GM12892 (cell line): ENCODE measurements at regions not wholly inside any gene's neighbourhood (a gene's known extent, or its start where the extent isn't known, plus 50 kb on each side); places are given as distances from the start of the nearest gene placed in this dataset.

ENCODE experiments used
- DNase-seq: peaks from one replicate; pipeline ENCODE4 v3.0.0; 2011; ENCODE audit not compliant: insufficient read length
- FAIRE-seq: peaks from 2 replicates; lab custom pipeline; 2011; peaks lifted over from hg19 to GRCh38; lab: Jason Lieb, UNC
- POLR2A ChIP-seq: IDR thresholded peaks from 2 replicates; pipeline ENCODE4 v1.6.1; 2011; ENCODE audit warnings: low read depth, low read length, control low read depth
- POLR2AphosphoS5 ChIP-seq: IDR thresholded peaks from 2 replicates; pipeline ENCODE4 v1.6.1; 2011; ENCODE audit warnings: low read depth, low read length, control low read depth
- TAF1 ChIP-seq: IDR thresholded peaks from 2 replicates; pipeline ENCODE4 v1.6.1; 2011; ENCODE audit warnings: low read depth, mild to moderate bottlenecking, control low read depth, low read length, borderline replicate concordance

GRCh38 chr14:66380143-66380542 is 106.0 kb upstream of the CCDC196 start:
- no peak for FAIRE-seq
- TF ChIP-seq POLR2A (no peak), TAF1 (no peak), POLR2AphosphoS5 (no peak)
- DNase-seq, result no peak

DNA sequence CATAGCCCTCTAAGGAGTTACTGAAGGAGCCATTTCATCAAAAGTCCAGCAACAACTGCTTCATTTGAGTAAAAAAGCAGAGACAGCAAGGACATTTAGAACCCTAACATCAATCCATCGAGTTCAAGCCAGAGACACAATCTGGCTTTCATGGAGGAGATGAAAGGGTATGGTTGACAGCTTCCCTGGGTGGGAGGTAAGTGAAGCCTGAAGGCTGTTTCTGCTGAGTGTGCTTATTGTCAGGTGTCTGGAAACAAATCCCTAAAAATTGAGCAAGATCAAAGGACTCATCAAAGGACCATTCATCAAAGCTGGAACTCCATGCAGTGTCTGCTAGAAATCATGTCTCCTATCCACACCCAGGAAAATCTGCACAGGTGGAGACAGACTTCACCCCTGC is 104.4 kb upstream of the CCDC196 start:
- TF ChIP-seq POLR2AphosphoS5 (no peak), TAF1 (no peak), POLR2A (no peak)
- no peak for FAIRE-seq
- DNase-seq, result no peak

DNA sequence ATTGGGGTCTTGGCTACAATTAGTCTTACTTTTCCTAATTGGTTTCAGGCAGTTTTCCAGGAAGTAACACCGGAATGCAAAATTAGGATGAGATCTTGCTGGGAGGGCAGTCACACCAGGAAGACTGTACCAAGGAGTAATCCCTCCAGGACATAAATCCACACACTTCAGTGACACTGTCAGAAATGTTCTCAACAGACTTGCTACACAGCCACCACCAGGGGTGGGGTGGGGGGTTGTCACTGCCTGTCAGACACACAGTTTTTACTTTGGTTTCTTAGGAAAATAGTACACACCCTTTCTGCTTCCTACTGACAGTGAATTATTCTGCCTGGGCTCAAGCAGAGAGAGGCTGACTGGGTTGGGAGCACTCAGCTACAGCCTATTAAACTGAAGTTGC is 102.9 kb upstream of the CCDC196 start:
- no peak for TF ChIP-seq TAF1
- TF ChIP-seq POLR2A, result no peak
- no peak for TF ChIP-seq POLR2AphosphoS5
- DNase-seq (no peak), FAIRE-seq (no peak)

GRCh38 chr14:66383771-66384170 is 102.4 kb upstream of the CCDC196 start:
- FAIRE-seq (no peak), DNase-seq (no peak)

DNA sequence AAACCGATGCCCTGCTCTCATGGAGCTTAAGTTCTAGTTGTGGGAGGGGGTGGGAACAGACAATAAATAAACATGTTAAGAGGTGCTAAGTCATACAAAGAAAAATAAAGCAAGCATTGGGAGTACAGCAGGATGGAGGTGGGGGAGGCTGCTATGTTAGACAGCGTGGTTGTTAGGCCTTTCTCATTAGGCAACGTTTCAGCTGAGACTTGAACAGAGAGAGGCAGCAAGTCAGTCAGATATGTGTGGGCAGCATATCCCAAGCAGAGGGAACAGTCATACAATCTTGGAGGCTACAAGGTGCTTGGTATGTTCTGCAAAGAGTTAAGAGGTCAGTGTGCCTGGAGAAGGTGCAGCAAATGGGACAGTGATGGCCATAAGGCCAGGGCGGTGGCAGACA is 97.7 kb upstream of the CCDC196 start:
- FAIRE-seq (no peak), DNase-seq (no peak)
- TF ChIP-seq POLR2AphosphoS5 (no peak), TAF1 (no peak), POLR2A (no peak)

More at GRCh38 chr14:66383771-66384170, 102.4 kb upstream of the CCDC196 start:
- TF ChIP-seq POLR2AphosphoS5 (no peak), TAF1 (no peak), POLR2A (no peak)

DNA sequence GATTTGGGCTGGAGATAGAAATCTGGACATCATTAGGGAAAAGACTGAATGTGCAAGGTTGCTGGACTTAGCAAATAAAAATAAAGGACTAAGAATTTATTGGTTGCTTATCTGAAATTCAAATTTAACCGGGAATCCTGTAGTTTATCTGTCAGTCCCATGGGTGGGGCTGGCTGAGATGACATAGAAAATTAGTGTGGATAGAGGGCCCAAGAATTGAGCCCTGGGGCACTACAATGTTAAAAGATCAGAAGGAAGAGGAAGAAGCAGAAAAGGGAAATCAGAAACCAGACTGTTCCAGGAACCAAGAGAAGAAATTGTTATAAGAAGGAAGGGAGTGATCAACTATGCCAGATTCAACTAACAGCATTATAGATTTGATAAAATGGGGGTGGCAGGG is 96.7 kb upstream of the CCDC196 start:
- DNase-seq (no peak), FAIRE-seq (no peak)
- TF ChIP-seq POLR2AphosphoS5 (no peak), TAF1 (no peak), POLR2A (no peak)

DNA sequence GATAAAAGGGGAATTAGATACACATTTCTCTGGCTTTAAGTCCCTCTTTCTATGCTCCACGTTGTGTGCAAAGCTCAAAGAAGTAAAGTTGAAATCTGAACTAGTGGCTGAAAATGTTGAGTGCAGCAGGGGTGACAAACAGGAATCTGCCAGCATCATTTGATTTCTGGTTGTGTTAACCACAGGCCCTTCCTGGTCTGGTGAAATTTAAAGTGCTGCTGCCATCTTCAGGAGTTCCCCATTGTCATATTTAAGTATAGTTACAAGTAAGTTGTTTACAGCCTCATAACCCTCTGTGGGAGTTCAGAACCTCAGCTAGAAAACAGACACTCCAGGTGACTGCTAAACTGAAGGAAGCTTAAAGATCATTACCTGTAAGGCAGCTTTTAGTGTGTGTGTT is 90.9 kb upstream of the CCDC196 start:
- DNase-seq, result no peak

DNA sequence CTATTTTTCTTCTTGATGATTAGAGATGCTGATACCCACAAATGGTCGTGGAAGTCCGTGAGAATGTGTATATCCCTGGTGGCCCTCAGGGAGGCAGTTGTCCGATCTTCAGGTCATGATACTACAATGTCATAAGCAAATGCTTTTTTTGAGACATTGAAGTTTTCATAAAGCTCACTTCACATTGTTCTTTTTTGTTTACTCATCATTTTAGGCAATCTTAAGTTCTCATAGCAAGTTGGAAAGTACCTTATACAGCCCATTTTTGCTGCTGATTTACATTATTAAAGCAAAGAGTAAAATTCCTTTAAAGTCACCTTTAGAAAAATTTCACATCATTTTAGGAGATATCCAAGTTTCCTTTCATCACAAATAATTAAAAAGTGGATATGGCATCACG is 90.0 kb upstream of the CCDC196 start:
- TF ChIP-seq TAF1 (no peak), POLR2A (no peak), POLR2AphosphoS5 (no peak)
- DNase-seq (no peak), FAIRE-seq (no peak)

More for the DNA sequence above, 90.9 kb upstream of the CCDC196 start:
- FAIRE-seq, result peak; percentile 85
- no peak for TF ChIP-seq POLR2A
- no peak for TF ChIP-seq POLR2AphosphoS5
- no peak for TF ChIP-seq TAF1

DNA sequence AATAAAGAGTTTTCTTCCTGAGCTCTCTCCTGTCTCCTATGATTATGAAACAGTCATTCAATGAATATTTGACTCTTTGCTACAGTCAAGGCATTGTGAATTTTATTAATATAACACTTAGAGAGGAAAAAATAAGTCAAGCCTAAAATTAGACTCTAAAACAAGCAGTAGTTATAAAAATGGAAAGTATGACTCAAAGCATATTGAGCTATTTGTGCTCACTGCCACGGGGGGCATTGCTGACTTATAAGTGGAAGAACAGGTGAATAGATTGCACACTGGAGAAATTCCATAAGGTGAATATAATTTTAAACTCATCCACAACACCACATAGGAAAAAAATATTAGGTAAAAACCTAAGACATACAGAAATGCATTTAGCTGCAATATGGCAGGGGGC is 87.7 kb upstream of the CCDC196 start:
- TF ChIP-seq POLR2A (no peak), POLR2AphosphoS5 (no peak), TAF1 (no peak)
- FAIRE-seq (peak; percentile 17), DNase-seq (no peak)

- TF ChIP-seq POLR2AphosphoS5, result no peak
- TF ChIP-seq TAF1, result no peak
- no peak for TF ChIP-seq POLR2A
- DNase-seq, result no peak
Observed at GRCh38 chr14:66401449-66402095, 84.6 kb upstream of the CCDC196 start.

DNA sequence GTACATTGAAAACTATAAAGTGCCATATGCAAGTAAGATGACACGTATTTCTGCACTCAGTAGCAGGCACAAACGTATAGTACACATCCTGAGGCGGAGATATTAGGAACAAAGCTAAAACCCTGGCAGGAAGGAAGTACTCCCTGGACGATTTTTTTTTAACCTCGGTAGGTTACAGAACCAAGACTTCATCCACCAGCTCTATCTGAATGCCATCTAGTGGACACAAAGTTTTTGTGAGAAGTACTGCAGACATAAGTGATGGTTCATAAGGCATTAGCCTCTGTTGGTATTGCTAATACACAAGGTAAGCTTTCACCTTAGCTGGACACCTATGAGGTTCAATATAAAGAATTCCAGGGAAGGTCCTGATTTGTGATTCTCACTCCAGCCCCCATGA is 83.0 kb upstream of the CCDC196 start:
- FAIRE-seq (peak; percentile 75), DNase-seq (no peak)

More at GRCh38 chr14:66401449-66402095, 84.6 kb upstream of the CCDC196 start:
- no peak for FAIRE-seq

GRCh38 chr14:66404051-66404545 is 82.1 kb upstream of the CCDC196 start:
- DNase-seq, result no peak

More for the DNA sequence above, 83.0 kb upstream of the CCDC196 start:
- no peak for TF ChIP-seq TAF1
- TF ChIP-seq POLR2A, result no peak
- TF ChIP-seq POLR2AphosphoS5, result no peak

DNA sequence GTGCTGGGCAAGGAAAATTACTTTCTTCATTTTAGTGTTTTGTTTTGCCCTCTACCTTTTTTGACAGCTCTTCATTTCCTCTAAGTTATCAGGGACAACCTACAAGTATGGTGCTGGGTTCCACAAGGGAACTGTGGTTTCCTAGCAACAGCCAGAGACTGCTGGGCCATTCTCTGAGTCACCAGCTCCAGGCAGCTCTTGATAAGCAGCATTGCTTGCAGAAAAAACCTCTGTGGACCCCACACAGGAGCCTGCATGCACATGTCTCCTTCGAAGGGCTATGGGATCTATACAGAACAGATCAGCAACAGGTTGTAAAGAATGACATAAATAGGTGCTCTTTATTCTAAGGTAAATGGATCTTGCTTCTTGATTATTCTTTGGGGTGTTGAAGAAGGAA is 81.0 kb upstream of the CCDC196 start:
- DNase-seq (no peak), FAIRE-seq (no peak)
- no peak for TF ChIP-seq POLR2AphosphoS5
- TF ChIP-seq TAF1, result no peak

More at GRCh38 chr14:66404051-66404545, 82.1 kb upstream of the CCDC196 start:
- TF ChIP-seq POLR2A, result no peak
- TF ChIP-seq POLR2AphosphoS5, result no peak
- TF ChIP-seq TAF1, result no peak
- FAIRE-seq, result no peak
